Testis (tissue), 2 donors: ENCODE measurements at regions not wholly inside any gene's neighbourhood (a gene's known extent, or its start where the extent isn't known, plus 50 kb on each side); places are given as distances from the start of the nearest gene placed in this dataset.

Source experiments
- DNase-seq: peaks from one replicate; pipeline ENCODE4 v3.0.0-alpha.2; 2019
- H3K27ac ChIP-seq, 2 donors: fragments of 200-600 bp; sonication (generic); one replicate each; pipeline ENCODE4 v1.5.1; 2019
- H3K27me3 ChIP-seq: fragments of 200-600 bp; sonication (generic); one replicate; pipeline ENCODE4 v1.5.1; 2019
- H3K36me3 ChIP-seq: fragments of 200-600 bp; sonication (generic); one replicate; pipeline ENCODE4 v1.5.1; 2017; ENCODE audit warnings: low read depth; ENCODE audit errors: missing control alignments
- H3K4me1 ChIP-seq: fragments of 200-600 bp; sonication (generic); one replicate; pipeline ENCODE4 v1.5.1; 2019
- H3K4me3 ChIP-seq, 2 donors: fragments of 200-600 bp; sonication (generic); one replicate each; pipeline ENCODE4 v1.5.1; 2017 to 2019
- H3K9me3 ChIP-seq: fragments of 200-600 bp; sonication (generic); one replicate; pipeline ENCODE4 v1.5.1; 2017
- POLR2A ChIP-seq: fragments of 450-650 bp; IDR thresholded peaks from one replicate; pipeline ENCODE4 v1.6.1; 2017; ENCODE audit warnings: antibody characterized with exemption, mild to moderate bottlenecking, moderate library complexity
- WGBS, 2 donors: methylation state at CpG; one replicate each; pipeline ENCODE4 v1.1.5; 2018; 5-methylcytosine and 5-hydroxymethylcytosine counted together
- intact Hi-C: fragments of 100-400 bp; cut with DNase I; formaldehyde crosslinking; loops from one replicate; pipeline ENCODE4 v1.15.1; 2023; ENCODE audit warnings: low total_unique reads
- TF ChIP-seq, protein P1 (sequence below), 3 experiments: fragments of 450-650 bp in 2 of 3; fragments of 200-600 bp in 1 of 3; sonication (generic) in 1 of 3; IDR thresholded peaks; one replicate each; pipeline ENCODE4 v1.5.1; 2016 to 2019; ENCODE audit warnings: antibody characterized with exemption in 3 of 3, mild to moderate bottlenecking in 2 of 3, moderate library complexity in 1 of 3

- Histone ChIP-seq H3K9me3 (no peaks in the 10 kb centered on the region), H3K27ac (no peak overlapping the region), H3K36me3 (no peaks in the 10 kb centered on the region), H3K4me3 (no peak overlapping the region), H3K4me1 (no peaks in the 10 kb centered on the region), H3K27me3 (no peaks in the 10 kb centered on the region)
- WGBS, 2 donors = 89 to 96% methylated on average over 3 of the region's 3 CpGs
- TF ChIP-seq POLR2A = no peak
- intact Hi-C loops = no loop called here
- DNase-seq = no peak
Observed at GRCh38 chr1:99465176-99465900, 180.6 kb upstream of the PALMD start.

- WGBS, 2 donors = 90 to 92% methylated on average over 4 of the region's 4 CpGs
- TF ChIP-seq, protein P1, sequence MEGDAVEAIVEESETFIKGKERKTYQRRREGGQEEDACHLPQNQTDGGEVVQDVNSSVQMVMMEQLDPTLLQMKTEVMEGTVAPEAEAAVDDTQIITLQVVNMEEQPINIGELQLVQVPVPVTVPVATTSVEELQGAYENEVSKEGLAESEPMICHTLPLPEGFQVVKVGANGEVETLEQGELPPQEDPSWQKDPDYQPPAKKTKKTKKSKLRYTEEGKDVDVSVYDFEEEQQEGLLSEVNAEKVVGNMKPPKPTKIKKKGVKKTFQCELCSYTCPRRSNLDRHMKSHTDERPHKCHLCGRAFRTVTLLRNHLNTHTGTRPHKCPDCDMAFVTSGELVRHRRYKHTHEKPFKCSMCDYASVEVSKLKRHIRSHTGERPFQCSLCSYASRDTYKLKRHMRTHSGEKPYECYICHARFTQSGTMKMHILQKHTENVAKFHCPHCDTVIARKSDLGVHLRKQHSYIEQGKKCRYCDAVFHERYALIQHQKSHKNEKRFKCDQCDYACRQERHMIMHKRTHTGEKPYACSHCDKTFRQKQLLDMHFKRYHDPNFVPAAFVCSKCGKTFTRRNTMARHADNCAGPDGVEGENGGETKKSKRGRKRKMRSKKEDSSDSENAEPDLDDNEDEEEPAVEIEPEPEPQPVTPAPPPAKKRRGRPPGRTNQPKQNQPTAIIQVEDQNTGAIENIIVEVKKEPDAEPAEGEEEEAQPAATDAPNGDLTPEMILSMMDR (IDR thresholded peaks at IDR 0.05) = no peak
- TF ChIP-seq POLR2A = no peak
- intact Hi-C loops = no loop called here
- no peak overlapping the region for H3K27ac ChIP-seq
- H3K4me1 ChIP-seq = no peaks in the 10 kb centered on the region
- DNase-seq = no peak
- no peaks in the 10 kb centered on the region for H3K27me3 ChIP-seq
- no peaks in the 10 kb centered on the region for H3K9me3 ChIP-seq
- H3K4me3 ChIP-seq = no peak overlapping the region
- H3K36me3 ChIP-seq = no peaks in the 10 kb centered on the region
Observed at GRCh38 chr1:99467645-99468044, 178.3 kb upstream of the PALMD start.

DNA sequence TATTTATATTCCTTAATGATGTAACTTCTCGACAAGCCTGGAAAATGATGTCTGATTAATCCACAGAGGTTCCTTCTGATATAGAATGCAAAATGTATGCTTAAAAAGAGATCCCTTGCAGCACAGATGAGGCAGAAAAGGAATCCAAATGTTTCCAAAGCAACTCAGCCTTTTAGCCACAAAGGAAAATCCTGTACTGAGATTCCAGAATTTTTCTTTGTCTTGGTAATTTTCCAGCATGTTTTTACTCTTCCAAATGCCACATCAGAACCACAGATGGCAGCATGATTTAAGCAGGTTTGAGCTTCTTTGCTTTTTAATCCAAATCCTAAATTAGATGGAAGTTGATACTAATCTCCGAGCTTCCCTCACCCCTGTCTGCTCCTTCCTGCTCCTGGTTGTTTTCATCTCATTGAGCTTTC lies 176.4 kb upstream of the PALMD start:
- intact Hi-C loops = no loop called here
- TF ChIP-seq POLR2A = no peak
- TF ChIP-seq, protein P1 (IDR thresholded peaks at IDR 0.05) = no peak
- Histone ChIP-seq H3K9me3 (no peaks in the 10 kb centered on the region), H3K27ac (no peak overlapping the region), H3K27me3 (no peaks in the 10 kb centered on the region), H3K4me3 (no peak overlapping the region), H3K36me3 (no peaks in the 10 kb centered on the region), H3K4me1 (no peaks in the 10 kb centered on the region)
- WGBS, 2 donors = 48 to 66% methylated on average over 2 of the region's 2 CpGs
- DNase-seq = no peak

DNA sequence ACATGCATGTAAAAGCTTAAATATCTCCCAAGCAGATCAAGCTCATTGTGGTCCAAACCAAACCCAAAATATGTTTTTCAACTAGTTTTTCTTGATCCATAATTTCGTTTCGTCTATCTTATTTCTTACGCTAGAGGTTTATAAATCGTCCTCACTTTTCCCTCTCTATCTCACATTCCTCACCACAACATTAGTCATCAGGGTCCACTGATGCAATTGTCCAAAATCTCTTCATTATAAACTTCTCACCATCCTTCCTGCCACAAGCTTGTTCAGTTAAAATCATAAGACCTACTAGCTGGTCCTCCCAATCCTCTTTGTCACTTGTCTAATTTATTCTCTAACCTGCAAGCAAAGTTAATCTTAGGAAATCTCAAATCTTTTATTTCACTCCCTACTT lies 173.0 kb upstream of the PALMD start:
- 91 to 95% methylated on average over 4 of the region's 4 CpGs for WGBS, 2 donors
- Histone ChIP-seq H3K27me3 (no peaks in the 10 kb centered on the region), H3K36me3 (no peaks in the 10 kb centered on the region), H3K4me3 (no peak overlapping the region), H3K27ac (no peak overlapping the region), H3K9me3 (no peaks in the 10 kb centered on the region), H3K4me1 (no peaks in the 10 kb centered on the region)
- TF ChIP-seq, protein P1 (IDR thresholded peaks at IDR 0.05) = no peak
- TF ChIP-seq POLR2A = no peak
- intact Hi-C loops = no loop called here
- DNase-seq = no peak

DNA sequence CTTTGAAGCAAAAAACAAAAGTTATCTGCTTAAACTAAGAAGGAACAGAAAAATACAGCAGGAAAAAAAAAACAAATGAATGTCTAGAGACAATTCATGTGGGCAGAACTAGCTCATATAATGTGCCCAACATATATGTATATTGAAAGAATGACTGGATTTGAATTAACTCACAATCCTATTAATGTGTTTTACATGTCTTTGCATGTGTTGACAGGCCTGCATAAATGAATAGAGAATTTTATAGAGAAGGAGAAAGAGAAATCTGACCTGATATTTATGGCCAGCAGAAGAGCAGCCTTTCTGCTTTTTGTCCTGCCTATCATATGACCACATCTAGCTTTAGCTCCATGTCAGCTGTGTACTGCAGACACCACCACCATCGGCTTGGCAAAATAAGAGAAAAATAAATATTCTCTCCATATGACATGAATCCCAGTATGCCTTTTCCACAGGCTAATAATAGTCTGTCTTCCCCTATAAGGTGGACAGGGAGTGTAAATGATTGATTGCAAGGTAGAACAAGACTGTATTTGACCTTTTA lies 171.5 kb upstream of the PALMD start:
- WGBS, 2 donors = 53 to 72% methylated on average over 1 of the region's 1 CpG
- no peak for DNase-seq
- intact Hi-C loops = no loop called here
- Histone ChIP-seq H3K36me3 (no peaks in the 10 kb centered on the region), H3K4me3 (no peak overlapping the region), H3K9me3 (no peaks in the 10 kb centered on the region), H3K27me3 (no peaks in the 10 kb centered on the region), H3K4me1 (no peaks in the 10 kb centered on the region), H3K27ac (no peak overlapping the region)
- TF ChIP-seq, protein P1 (IDR thresholded peaks at IDR 0.05) = no peak
- TF ChIP-seq POLR2A = no peak
